ENCODE measurements at regions not wholly inside any gene's neighbourhood (a gene's known extent, or its start where the extent isn't known, plus 50 kb on each side); places are given as distances from the start of the nearest gene placed in this dataset.

DNA sequence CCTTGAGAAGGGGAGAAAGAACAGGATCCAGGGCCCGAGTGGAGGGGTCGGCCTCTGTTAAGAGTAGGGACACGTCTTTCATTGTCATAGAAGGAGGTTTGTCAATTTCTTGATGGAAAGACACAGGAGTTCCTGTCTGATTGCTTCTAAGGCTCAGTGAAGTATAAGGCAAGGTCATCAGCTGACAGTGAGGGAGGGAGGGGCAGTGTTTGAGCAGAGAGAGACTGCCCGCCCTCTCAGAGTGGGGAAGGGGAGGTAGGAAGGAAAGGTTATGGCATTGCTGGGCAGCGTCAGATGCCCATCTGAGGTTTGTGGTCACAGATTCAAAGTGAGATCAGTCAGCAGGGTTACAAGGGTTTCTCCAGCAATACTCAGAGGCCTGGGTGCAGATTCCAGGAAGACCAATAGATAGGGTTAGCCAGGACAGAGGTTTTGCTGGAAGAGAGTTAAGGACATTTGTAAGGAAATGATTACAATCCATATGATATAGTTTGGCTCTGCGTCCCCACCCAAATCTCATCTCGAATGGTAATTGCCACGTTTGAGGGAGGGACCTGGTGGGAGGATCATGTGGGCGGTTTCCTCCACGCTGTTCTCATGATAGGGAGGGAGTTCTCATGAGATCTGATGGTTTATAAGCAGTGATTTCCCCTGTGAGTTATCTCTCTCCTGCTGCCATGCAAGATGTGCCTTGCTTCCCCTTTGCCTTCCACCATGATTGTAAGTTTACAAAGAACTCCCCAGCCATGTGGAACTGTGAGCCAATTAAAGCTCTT is 127.2 kb upstream of the GJB5 start:
- DNase-seq (ENCODE audit: extremely low read depth, low read depth) = no peak
- TF ChIP-seq, protein P1, sequence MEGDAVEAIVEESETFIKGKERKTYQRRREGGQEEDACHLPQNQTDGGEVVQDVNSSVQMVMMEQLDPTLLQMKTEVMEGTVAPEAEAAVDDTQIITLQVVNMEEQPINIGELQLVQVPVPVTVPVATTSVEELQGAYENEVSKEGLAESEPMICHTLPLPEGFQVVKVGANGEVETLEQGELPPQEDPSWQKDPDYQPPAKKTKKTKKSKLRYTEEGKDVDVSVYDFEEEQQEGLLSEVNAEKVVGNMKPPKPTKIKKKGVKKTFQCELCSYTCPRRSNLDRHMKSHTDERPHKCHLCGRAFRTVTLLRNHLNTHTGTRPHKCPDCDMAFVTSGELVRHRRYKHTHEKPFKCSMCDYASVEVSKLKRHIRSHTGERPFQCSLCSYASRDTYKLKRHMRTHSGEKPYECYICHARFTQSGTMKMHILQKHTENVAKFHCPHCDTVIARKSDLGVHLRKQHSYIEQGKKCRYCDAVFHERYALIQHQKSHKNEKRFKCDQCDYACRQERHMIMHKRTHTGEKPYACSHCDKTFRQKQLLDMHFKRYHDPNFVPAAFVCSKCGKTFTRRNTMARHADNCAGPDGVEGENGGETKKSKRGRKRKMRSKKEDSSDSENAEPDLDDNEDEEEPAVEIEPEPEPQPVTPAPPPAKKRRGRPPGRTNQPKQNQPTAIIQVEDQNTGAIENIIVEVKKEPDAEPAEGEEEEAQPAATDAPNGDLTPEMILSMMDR (IDR thresholded peaks at IDR 0.05; ENCODE audit: low read depth, low read length) = no peak

DNA sequence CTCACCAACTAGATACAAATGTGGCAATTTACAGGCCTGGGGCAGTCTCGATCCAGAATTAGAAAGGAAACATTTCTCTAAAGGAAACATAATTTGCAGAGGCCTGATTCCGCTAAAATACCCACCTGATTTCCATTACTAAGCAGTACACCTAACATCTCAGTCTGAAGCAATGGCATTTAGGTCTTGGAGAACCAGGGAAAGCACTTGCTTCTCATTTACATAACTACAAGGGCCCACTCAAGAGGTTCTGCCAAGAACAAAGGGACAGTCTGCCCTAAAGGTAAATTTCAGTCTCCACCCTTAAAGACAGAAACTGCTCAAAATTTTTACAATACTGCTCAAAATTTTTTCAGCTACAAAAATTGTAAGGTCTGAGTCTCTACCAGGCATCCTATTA is 123.7 kb upstream of the GJB5 start:
- TF ChIP-seq, protein P1 (IDR thresholded peaks at IDR 0.05; ENCODE audit: low read depth, low read length) = no peak
- DNase-seq (ENCODE audit: extremely low read depth, low read depth) = no peak

DNA sequence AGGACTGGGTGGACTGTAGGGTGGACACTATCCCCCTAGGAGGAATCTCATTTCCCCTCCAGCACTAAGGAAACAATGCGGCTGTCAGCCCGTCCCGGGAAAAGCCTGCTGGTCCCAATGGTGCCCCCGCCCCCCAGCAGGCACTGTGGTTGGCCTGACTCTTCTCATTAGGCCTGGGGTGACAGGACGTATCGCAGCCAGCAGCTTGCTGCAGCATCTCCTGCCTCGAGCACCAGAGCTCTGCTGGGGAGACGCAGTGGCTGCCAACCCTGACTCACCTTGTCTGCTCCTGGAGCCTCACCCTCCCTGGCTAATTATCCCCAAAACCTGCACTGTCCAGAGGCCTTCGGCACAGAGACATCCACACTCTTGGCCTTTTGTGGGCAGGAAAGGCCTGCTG is 115.1 kb upstream of the GJB5 start:
- DNase-seq (ENCODE audit: extremely low read depth, low read depth) = no peak
- TF ChIP-seq, protein P1 (IDR thresholded peaks at IDR 0.05; ENCODE audit: low read depth, low read length) = no peak

DNA sequence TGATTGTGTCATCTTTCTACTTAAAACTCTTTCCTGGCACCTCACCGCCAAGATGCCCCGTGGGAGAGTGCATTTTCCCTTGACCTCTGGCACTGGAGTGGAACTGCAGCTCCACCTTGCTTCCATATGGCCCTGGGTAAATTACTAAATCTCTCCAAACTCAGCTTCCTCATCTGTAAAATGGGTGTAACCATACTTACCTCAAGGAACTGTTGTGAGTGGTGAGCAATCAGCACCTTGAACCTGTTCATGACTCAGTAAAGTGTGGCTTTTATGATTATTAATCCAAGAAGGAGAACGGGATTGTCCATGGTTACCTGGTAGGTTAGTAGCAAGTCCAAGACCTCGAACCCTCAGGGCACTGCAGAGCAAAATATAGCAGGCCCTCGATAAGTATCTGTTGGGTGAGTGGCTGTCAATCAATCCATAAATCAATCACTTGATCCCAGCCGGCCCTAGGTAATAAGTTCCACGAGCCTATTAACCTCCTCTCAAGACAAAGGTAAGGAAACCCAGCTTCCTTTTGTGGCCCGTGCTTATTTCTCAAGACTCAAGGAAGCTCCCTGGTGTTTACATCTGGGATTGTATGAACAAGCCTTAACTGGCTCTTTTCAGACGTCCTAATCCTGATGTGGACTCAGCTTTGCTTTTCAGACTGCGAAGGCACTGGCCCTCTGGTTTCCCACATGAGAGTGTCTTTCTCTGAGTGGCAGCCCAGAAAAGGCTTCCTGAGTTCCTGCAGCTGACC is 114.0 kb upstream of the GJB5 start:
- TF ChIP-seq, protein P1 (IDR thresholded peaks at IDR 0.05; ENCODE audit: low read depth, low read length) = no peak
- DNase-seq (ENCODE audit: extremely low read depth, low read depth) = no peak

DNA sequence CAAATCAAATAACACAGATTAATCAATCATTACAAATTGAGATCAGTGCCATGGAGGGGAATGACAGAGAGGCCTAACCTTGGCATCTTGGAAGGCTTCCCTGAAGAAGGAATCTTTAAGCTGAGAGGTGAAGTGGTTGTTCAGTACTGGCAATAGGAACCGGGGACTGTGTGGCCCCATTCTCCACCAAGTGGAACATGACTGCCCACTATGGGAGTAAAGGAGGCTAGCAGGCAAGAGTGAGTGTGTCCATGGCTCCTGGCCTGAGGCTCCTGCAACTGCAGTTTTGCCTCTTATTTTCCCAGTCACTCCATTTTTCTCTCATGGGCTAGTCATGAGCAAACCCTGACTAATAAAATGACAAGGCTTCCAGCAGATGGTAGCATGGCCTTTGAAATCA is 112.2 kb upstream of the GJB5 start:
- TF ChIP-seq, protein P1 (IDR thresholded peaks at IDR 0.05; ENCODE audit: low read depth, low read length) = no peak
- no peak for DNase-seq (ENCODE audit: extremely low read depth, low read depth)

DNA sequence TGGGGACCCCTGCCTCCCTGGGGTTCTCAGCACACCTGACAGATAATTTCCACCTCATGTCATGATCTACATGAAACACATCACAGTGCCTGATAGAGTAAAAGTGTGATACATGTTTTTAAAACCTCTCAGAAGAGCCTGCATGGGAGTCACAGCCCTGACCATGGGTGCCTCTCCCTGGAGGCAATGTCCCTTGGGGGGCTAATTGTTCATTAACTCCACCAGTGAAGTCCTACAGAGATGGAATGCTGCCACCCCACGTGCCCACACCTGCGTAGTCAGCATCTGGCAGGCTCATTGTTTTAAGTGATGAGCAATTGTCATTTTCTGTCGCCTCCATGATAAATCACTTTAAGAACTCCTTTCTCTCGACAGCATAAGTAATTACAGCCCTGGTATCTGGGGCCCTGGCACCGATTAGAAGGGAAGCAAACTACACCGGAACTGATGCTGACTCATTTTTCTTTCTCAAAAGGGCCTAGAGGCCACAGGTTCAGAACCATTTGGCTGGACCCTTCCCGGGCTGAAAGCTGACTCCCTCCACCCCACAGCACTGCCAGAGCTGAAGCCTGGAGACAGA is 109.6 kb upstream of the GJB5 start:
- no peak for DNase-seq (ENCODE audit: extremely low read depth, low read depth)
- TF ChIP-seq, protein P1 (IDR thresholded peaks at IDR 0.05; ENCODE audit: low read depth, low read length) = no peak

DNA sequence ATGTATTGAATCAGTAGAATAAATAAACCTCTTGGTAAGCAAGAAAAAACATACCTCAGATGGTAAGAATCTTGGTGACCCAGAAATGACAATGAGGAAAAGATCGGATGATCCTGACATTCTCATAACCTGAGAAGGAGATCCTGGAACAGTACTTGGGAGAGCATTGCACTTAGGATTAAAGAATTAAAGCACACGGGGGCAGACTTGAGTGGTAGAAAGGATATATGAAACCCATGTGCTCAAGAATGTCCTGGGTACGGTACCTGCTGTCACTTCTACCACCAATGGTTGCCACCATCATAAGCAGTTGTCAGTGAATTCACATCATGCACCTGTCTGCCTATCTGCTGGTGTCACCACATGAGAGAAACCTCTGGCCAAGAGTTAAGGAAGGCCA is 108.9 kb upstream of the GJB5 start:
- TF ChIP-seq, protein P1 (IDR thresholded peaks at IDR 0.05; ENCODE audit: low read depth, low read length) = no peak
- no peak for DNase-seq (ENCODE audit: extremely low read depth, low read depth)
